A673 (cell line): ENCODE measurements at regions not wholly inside any gene's neighbourhood (a gene's known extent, or its start where the extent isn't known, plus 50 kb on each side); places are given as distances from the start of the nearest gene placed in this dataset.

Experiments used
- EZH2 ChIP-seq: fragments of 200-600 bp; sonication (generic); IDR thresholded peaks from 2 replicates; pipeline ENCODE4 v1.6.1; 2017; ENCODE audit warnings: borderline replicate concordance, low read depth, mild to moderate bottlenecking, mixed read lengths, antibody characterized with exemption, low read length; ENCODE audit not compliant: poor library complexity, severe bottlenecking
- TF ChIP-seq, protein P1 (sequence below): fragments of 300-800, 200-600 bp; sonication (generic); conservative IDR thresholded peaks from 2 replicates; pipeline ENCODE4 v1.5.1; 2017; ENCODE audit warnings: low read depth, mild to moderate bottlenecking, antibody characterized with exemption, low read length, moderate library complexity, mixed read lengths

DNA sequence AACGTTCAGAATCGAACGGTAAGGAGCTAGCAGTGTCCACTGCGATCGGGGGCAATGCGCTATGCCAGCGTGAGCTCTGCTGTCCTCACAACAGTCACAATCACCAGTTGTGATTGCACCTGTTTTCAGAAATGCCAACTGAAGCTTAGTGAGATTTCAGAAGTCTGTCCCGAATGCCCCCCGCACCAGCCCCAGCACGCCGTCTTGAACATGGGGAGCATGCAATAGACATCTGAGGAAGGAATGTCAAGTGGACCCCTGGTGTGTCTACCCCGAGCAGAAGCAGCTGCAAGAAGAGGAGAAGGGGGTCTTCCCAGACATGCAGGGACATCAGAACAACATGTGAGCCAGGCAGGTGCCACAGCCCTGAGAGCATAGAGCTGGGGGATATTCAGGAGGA, 125.7 kb upstream of the CHST15 start:
- TF ChIP-seq, protein P1, sequence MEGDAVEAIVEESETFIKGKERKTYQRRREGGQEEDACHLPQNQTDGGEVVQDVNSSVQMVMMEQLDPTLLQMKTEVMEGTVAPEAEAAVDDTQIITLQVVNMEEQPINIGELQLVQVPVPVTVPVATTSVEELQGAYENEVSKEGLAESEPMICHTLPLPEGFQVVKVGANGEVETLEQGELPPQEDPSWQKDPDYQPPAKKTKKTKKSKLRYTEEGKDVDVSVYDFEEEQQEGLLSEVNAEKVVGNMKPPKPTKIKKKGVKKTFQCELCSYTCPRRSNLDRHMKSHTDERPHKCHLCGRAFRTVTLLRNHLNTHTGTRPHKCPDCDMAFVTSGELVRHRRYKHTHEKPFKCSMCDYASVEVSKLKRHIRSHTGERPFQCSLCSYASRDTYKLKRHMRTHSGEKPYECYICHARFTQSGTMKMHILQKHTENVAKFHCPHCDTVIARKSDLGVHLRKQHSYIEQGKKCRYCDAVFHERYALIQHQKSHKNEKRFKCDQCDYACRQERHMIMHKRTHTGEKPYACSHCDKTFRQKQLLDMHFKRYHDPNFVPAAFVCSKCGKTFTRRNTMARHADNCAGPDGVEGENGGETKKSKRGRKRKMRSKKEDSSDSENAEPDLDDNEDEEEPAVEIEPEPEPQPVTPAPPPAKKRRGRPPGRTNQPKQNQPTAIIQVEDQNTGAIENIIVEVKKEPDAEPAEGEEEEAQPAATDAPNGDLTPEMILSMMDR: no peak
- TF ChIP-seq EZH2: no peak
